H1 (cell line): ENCODE measurements at regions not wholly inside any gene's neighbourhood (a gene's known extent, or its start where the extent isn't known, plus 50 kb on each side); places are given as distances from the start of the nearest gene placed in this dataset.

Source experiments
- CTCF ChIA-PET: fragments of 300-600 bp; sonication (Branson Sonifier 250); formaldehyde crosslinking; loops from one replicate; lab custom pipeline; 2021; ENCODE audit not compliant: partially characterized antibody; lab: Charles Lee
- POLR2A ChIA-PET: fragments of 300-600 bp; sonication (Branson Sonifier 250); formaldehyde crosslinking; loops from one replicate; lab custom pipeline; 2021; ENCODE audit warnings: inconsistent platforms; ENCODE audit not compliant: partially characterized antibody; lab: Charles Lee
- DNase-seq, 2 experiments: peaks; one replicate each; pipeline versions ENCODE4 v3.0.0 to v3.0.0-alpha.2; 2010 to 2022; ENCODE audit warnings: low spot score in 2 of 2, low read depth in 1 of 2, mixed read lengths in 1 of 2
- FAIRE-seq: peaks from 2 replicates; lab custom pipeline; 2011; peaks lifted over from hg19 to GRCh38; lab: Jason Lieb, UNC
- H2AFZ ChIP-seq: 2 replicates; pipeline ENCODE4 v1.8.1; 2012; ENCODE audit warnings: low read length, inconsistent platforms
- H2AK5ac ChIP-seq: 2 replicates; pipeline ENCODE4 v1.6.1; 2013; ENCODE audit warnings: low read depth, low read length
- H2BK120ac ChIP-seq: replicated peaks from 2 replicates; pipeline ENCODE3; 2013; ENCODE audit warnings: low read depth, low read length, inconsistent platforms
- H2BK12ac ChIP-seq: 2 replicates; pipeline ENCODE4 v1.6.1; 2013; ENCODE audit warnings: low read depth, low read length
- H2BK15ac ChIP-seq: 2 replicates; pipeline ENCODE4 v1.6.1; 2013; ENCODE audit warnings: low read length
- H2BK20ac ChIP-seq: 2 replicates; pipeline ENCODE4 v1.6.1; 2013; ENCODE audit warnings: low read length
- H2BK5ac ChIP-seq: 2 replicates; pipeline ENCODE4 v1.6.1; 2013; ENCODE audit warnings: low read depth, low read length
- H3K14ac ChIP-seq: 2 replicates; pipeline ENCODE4 v1.6.1; 2013; ENCODE audit warnings: inconsistent platforms; ENCODE audit not compliant: insufficient read length
- H3K18ac ChIP-seq: 2 replicates; pipeline ENCODE4 v1.6.1; 2013; ENCODE audit warnings: low read length; ENCODE audit errors: extremely low read depth
- H3K23ac ChIP-seq: 2 replicates; pipeline ENCODE4 v1.6.1; 2013; ENCODE audit warnings: inconsistent platforms; ENCODE audit not compliant: insufficient read length
- H3K23me2 ChIP-seq: 2 replicates; pipeline ENCODE4 v1.6.1; 2013; ENCODE audit warnings: low read depth, low read length
- H3K27ac ChIP-seq: 2 replicates; pipeline ENCODE4 v1.6.1; 2011; ENCODE audit warnings: low read depth, low read length, inconsistent platforms
- H3K27me3 ChIP-seq, 4 experiments: replicated peaks in 1 of 4; 1 replicate in 1 of 4; 2 replicates in 3 of 4; pipeline versions ENCODE4 v1.6.1 to v1.8.1; 2011 to 2013; ENCODE audit warnings: low read length in 3 of 4, mild to moderate bottlenecking in 3 of 4, inconsistent platforms in 2 of 4, mixed read lengths in 2 of 4, moderate library complexity in 1 of 4; ENCODE audit not compliant: control insufficient read depth in 3 of 4, insufficient read depth in 3 of 4; ENCODE audit errors: extremely low read depth in 1 of 4
- H3K36me3 ChIP-seq, 4 experiments: 2 replicates each; pipeline versions ENCODE4 v1.6.1 to v1.8.1; 2011 to 2013; ENCODE audit warnings: mild to moderate bottlenecking in 4 of 4, low read length in 3 of 4, moderate library complexity in 2 of 4, control low read depth in 1 of 4, inconsistent platforms in 1 of 4; ENCODE audit not compliant: insufficient read depth in 4 of 4, control insufficient read depth in 2 of 4
- H3K4ac ChIP-seq: replicated peaks from 2 replicates; pipeline ENCODE3; 2013; ENCODE audit warnings: low read length, low read depth, mixed read lengths, inconsistent platforms; ENCODE audit not compliant: insufficient read length
- H3K4me1 ChIP-seq, 4 experiments: replicated peaks in 1 of 4; 1 replicate in 1 of 4; 2 replicates in 3 of 4; pipeline versions ENCODE4 v1.6.1 to v1.8.1; 2011 to 2013; ENCODE audit warnings: low read length in 3 of 4, inconsistent platforms in 2 of 4, mixed read lengths in 1 of 4; ENCODE audit not compliant: insufficient read depth in 4 of 4, control insufficient read depth in 3 of 4
- H3K4me2 ChIP-seq, 2 experiments: 2 replicates each; pipeline versions ENCODE4 v1.6.1 to v1.8.1; 2011 to 2013; ENCODE audit warnings: low read depth in 2 of 2, low read length in 2 of 2, control low read depth in 1 of 2, inconsistent platforms in 1 of 2, mild to moderate bottlenecking in 1 of 2; ENCODE audit not compliant: insufficient read depth in 1 of 2
- H3K4me3 ChIP-seq, 4 experiments: fragments of 200-600, 300-600 bp in 1 of 4; sonication (generic), shearing (Covaris generic), sonication (Bioruptor Twin) in 1 of 4; 2 replicates each; pipeline versions ENCODE4 v1.5.1 to v1.8.1; 2011 to 2016; ENCODE audit warnings: low read length in 4 of 4, low read depth in 3 of 4, control low read depth in 2 of 4, inconsistent platforms in 2 of 4, mild to moderate bottlenecking in 2 of 4, mixed read lengths in 1 of 4, moderate library complexity in 1 of 4; ENCODE audit not compliant: insufficient read depth in 2 of 4; ENCODE audit errors: extremely low read depth in 1 of 4
- H3K56ac ChIP-seq: replicated peaks from 2 replicates; pipeline ENCODE3; 2013; ENCODE audit warnings: low read depth, mild to moderate bottlenecking, mixed read lengths, low read length, inconsistent platforms; ENCODE audit not compliant: insufficient read length
- H3K79me1 ChIP-seq: 2 replicates; pipeline ENCODE4 v1.6.1; 2013; ENCODE audit warnings: low read depth, low read length, control low read depth
- H3K79me2 ChIP-seq, 2 experiments: 2 replicates each; pipeline versions ENCODE4 v1.6.1 to v1.8.1; 2012 to 2013; ENCODE audit warnings: low read length in 2 of 2, mild to moderate bottlenecking in 2 of 2, inconsistent platforms in 1 of 2; ENCODE audit not compliant: insufficient read depth in 2 of 2, control insufficient read depth in 1 of 2
- H3K9ac ChIP-seq, 4 experiments: replicated peaks in 1 of 4; 1 replicate in 1 of 4; 2 replicates in 3 of 4; pipeline versions ENCODE4 v1.6.1 to v1.8.1; 2011 to 2013; ENCODE audit warnings: low read depth in 3 of 4, low read length in 3 of 4, control low read depth in 2 of 4, mild to moderate bottlenecking in 2 of 4, moderate library complexity in 2 of 4, inconsistent platforms in 1 of 4; ENCODE audit errors: extremely low read depth in 1 of 4
- H3K9me3 ChIP-seq, 2 experiments: 2 replicates each; pipeline versions ENCODE4 v1.6.1 to v1.8.1; 2012 to 2013; ENCODE audit warnings: mild to moderate bottlenecking in 2 of 2, moderate library complexity in 2 of 2, control low read depth in 1 of 2, inconsistent platforms in 1 of 2, low read depth in 1 of 2, low read length in 1 of 2, mixed read lengths in 1 of 2; ENCODE audit not compliant: insufficient read depth in 2 of 2
- H4K20me1 ChIP-seq, 2 experiments: replicated peaks in 1 of 2; 2 replicates each; pipeline versions ENCODE3 to v1.8.1; 2011 to 2013; ENCODE audit warnings: inconsistent platforms in 2 of 2, low read length in 2 of 2, mild to moderate bottlenecking in 1 of 2; ENCODE audit not compliant: insufficient read depth in 2 of 2, control insufficient read depth in 1 of 2
- H4K5ac ChIP-seq: 2 replicates; pipeline ENCODE4 v1.6.1; 2013; ENCODE audit warnings: low read length, low read depth, mixed read lengths, inconsistent platforms; ENCODE audit not compliant: insufficient read length
- H4K8ac ChIP-seq: 2 replicates; pipeline ENCODE4 v1.8.0; 2013; ENCODE audit warnings: mild to moderate bottlenecking, moderate library complexity, low read length, inconsistent platforms; ENCODE audit not compliant: insufficient read depth; ENCODE audit errors: extremely low read depth
- H4K91ac ChIP-seq: replicated peaks from 2 replicates; pipeline ENCODE3; 2013; ENCODE audit warnings: low read length, mixed read lengths, inconsistent platforms; ENCODE audit not compliant: insufficient read length
- ASH2L ChIP-seq: fragments of 200-600, 300-600 bp; sonication (generic); IDR thresholded peaks from one replicate; pipeline ENCODE4 v1.7.1; 2017; ENCODE audit warnings: low read length
- BCL11A ChIP-seq, 2 experiments: IDR thresholded peaks; one replicate each; pipeline ENCODE4 v1.6.1; 2011; ENCODE audit warnings: low read depth in 2 of 2, low read length in 2 of 2, mild to moderate bottlenecking in 2 of 2
- CBX8 ChIP-seq: fragments of 300-800, 300-1000 bp; sonication (generic); IDR thresholded peaks from 2 replicates; pipeline ENCODE4 v1.7.1; 2016; ENCODE audit warnings: low read depth, low read length, borderline replicate concordance
- CEBPB ChIP-seq: IDR thresholded peaks from 2 replicates; pipeline ENCODE4 v1.6.1; 2012; ENCODE audit warnings: low read depth, low read length
- EGR1 ChIP-seq: IDR thresholded peaks from 2 replicates; pipeline ENCODE4 v1.6.1; 2011; ENCODE audit warnings: low read depth, low read length, borderline replicate concordance
- FOSL1 ChIP-seq: IDR thresholded peaks from 2 replicates; pipeline ENCODE4 v1.6.1; 2011; ENCODE audit warnings: mild to moderate bottlenecking, low read depth, low read length, moderate library complexity; ENCODE audit not compliant: insufficient read depth
- GTF2F1 ChIP-seq: IDR thresholded peaks from 2 replicates; pipeline ENCODE4 v1.6.1; 2012; ENCODE audit warnings: low read depth, low read length, improper control_type of control experiment, borderline replicate concordance
- HDAC6 ChIP-seq: IDR thresholded peaks from one replicate; pipeline ENCODE4 v1.7.1; 2012; ENCODE audit warnings: low read depth, mild to moderate bottlenecking, inconsistent platforms, low read length, moderate library complexity
- NANOG ChIP-seq: IDR thresholded peaks from 2 replicates; pipeline ENCODE4 v1.6.1; 2011; ENCODE audit warnings: low read length, low read depth, mild to moderate bottlenecking, inconsistent platforms; ENCODE audit not compliant: insufficient read depth, poor library complexity, severe bottlenecking
- POLR2AphosphoS5 ChIP-seq: IDR thresholded peaks from 2 replicates; pipeline ENCODE4 v1.6.1; 2011; ENCODE audit warnings: low read depth, low read length
- RFX5 ChIP-seq: IDR thresholded peaks from 2 replicates; pipeline ENCODE4 v1.6.1; 2011; ENCODE audit warnings: low read depth, low read length, improper control_type of control experiment, borderline replicate concordance
- RNF2 ChIP-seq: fragments of 200-900, 300-1000 bp; sonication (generic); IDR thresholded peaks from 2 replicates; pipeline ENCODE4 v1.7.1; 2016; ENCODE audit warnings: borderline replicate concordance, low read depth, mild to moderate bottlenecking, antibody characterized with exemption, low read length; ENCODE audit not compliant: poor library complexity, severe bottlenecking; ENCODE audit errors: missing control alignments
- SIRT6 ChIP-seq: IDR thresholded peaks from one replicate; pipeline ENCODE4 v1.7.1; 2012; ENCODE audit warnings: low read length, inconsistent platforms
- SUZ12 ChIP-seq: fragments of 200-600 bp; sonication (generic); IDR thresholded peaks from 2 replicates; pipeline ENCODE4 v1.6.1; 2012; ENCODE audit warnings: mild to moderate bottlenecking, inconsistent platforms, low read length, moderate library complexity, mixed read lengths
- ZNF274 ChIP-seq: IDR thresholded peaks from 2 replicates; pipeline ENCODE4 v1.7.0; 2012; ENCODE audit warnings: low read length, borderline replicate concordance; ENCODE audit errors: extremely low read depth
- WGBS, 2 experiments: shearing (Covaris generic) in 1 of 2; methylation state at CpG; one replicate each; pipeline versions ENCODE4 v1.1.6 to v1.1.7; 2013 to 2015; ENCODE audit warnings: low lambda C conversion rate in 2 of 2, mixed read lengths in 2 of 2, inconsistent platforms in 1 of 2, low coverage in 1 of 2, missing lambda C conversion rate in 1 of 2; ENCODE audit not compliant: insufficient replicate concordance in 2 of 2, insufficient coverage in 1 of 2, insufficient read length in 1 of 2; ENCODE audit errors: extremely low coverage in 1 of 2, missing lambda C conversion rate in 1 of 2; 5-methylcytosine and 5-hydroxymethylcytosine counted together

GRCh38 chr13:83232626-83233025 lies 649.6 kb downstream of the SLITRK1 start:
- no peak overlapping the region for H3K14ac ChIP-seq
- no peak overlapping the region for H4K8ac ChIP-seq
- H2BK5ac ChIP-seq, result no peak overlapping the region
- no peak overlapping the region for H2BK15ac ChIP-seq
- DNase-seq (no peak), FAIRE-seq (no peak)
- H3K36me3 ChIP-seq, result no peaks in the 10 kb centered on the region
- no peaks in the 10 kb centered on the region for H4K20me1 ChIP-seq
- no peak overlapping the region for H3K4ac ChIP-seq
- H3K79me2 ChIP-seq, result no peaks in the 10 kb centered on the region
- no peak overlapping the region for H4K91ac ChIP-seq
- no peak overlapping the region for H3K56ac ChIP-seq
- ChIA-PET CTCF (interaction anchor here (0.8 kb wide), 1 partner anchor 14 kb away, joined by 3 read pairs; no protein-coding TSS in a partner anchor), POLR2A (no interaction called here)
- no peaks in the 10 kb centered on the region for H3K23me2 ChIP-seq
- no peaks in the 10 kb centered on the region for H3K9me3 ChIP-seq
- no peak overlapping the region for H3K27ac ChIP-seq
- H3K18ac ChIP-seq, result no peak overlapping the region
- peaks cover 0 to 3% (median 0%) of the 10 kb centered on the region in 4 experiments; a peak in 1 of 7 replicates for H3K4me1 ChIP-seq
- no peak overlapping the region for H2BK20ac ChIP-seq
- no peak overlapping the region for H3K4me3 ChIP-seq
- no peak overlapping the region for H3K9ac ChIP-seq
- H3K79me1 ChIP-seq, result no peaks in the 10 kb centered on the region
- H4K5ac ChIP-seq, result no peak overlapping the region
- H2AFZ ChIP-seq, result no peak overlapping the region
- H2AK5ac ChIP-seq, result no peak overlapping the region
- H3K23ac ChIP-seq, result no peak overlapping the region
- no peak overlapping the region for H3K4me2 ChIP-seq
- no peak overlapping the region for H2BK120ac ChIP-seq
- H2BK12ac ChIP-seq, result no peak overlapping the region
- 94% methylated on average over 1 of the region's 1 CpG; no CpG with 5 or more reads in 1 of the 2 experiments for WGBS, 2 experiments
- no peaks in the 10 kb centered on the region for H3K27me3 ChIP-seq
- no peak for TF ChIP-seq SIRT6
- TF ChIP-seq ASH2L, result no peak
- no peak for TF ChIP-seq RNF2
- TF ChIP-seq HDAC6, result no peak
- TF ChIP-seq NANOG, result no peak
- no peak for TF ChIP-seq CEBPB
- no peak for TF ChIP-seq SUZ12
- TF ChIP-seq EGR1, result no peak
- TF ChIP-seq POLR2AphosphoS5, result no peak
- TF ChIP-seq RFX5, result no peak
- TF ChIP-seq CBX8, result no peak
- TF ChIP-seq GTF2F1, result no peak
- TF ChIP-seq BCL11A (IDR thresholded peaks at IDR 0.05; ENCODE audit: low read depth in 2 of 2, low read length in 2 of 2), result no peak
- no peak for TF ChIP-seq ZNF274
- TF ChIP-seq FOSL1, result no peak
